ENCODE measurements at regions not wholly inside any gene's neighbourhood (a gene's known extent, or its start where the extent isn't known, plus 50 kb on each side); places are given as distances from the start of the nearest gene placed in this dataset.

DNA sequence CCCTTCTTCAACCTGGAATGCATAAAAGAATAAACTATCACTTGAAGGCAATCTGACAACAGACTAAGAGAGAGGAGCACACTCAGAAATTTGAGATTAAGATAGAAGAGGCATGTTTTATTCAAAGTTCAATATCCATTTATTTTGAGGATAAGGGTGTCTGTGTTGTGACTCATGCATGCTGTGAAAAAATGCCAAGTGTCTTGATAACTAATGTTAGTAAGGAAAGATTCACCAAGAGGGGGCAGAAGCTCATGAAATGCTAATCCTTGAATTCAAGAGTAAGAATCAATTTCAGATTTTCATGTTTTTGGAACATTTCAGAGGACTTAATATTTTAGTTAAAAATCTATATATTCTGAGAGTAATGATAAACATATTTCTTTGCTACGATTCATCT, 94.0 kb downstream of the IFI44 start:
- TF ChIP-seq, protein P1, sequence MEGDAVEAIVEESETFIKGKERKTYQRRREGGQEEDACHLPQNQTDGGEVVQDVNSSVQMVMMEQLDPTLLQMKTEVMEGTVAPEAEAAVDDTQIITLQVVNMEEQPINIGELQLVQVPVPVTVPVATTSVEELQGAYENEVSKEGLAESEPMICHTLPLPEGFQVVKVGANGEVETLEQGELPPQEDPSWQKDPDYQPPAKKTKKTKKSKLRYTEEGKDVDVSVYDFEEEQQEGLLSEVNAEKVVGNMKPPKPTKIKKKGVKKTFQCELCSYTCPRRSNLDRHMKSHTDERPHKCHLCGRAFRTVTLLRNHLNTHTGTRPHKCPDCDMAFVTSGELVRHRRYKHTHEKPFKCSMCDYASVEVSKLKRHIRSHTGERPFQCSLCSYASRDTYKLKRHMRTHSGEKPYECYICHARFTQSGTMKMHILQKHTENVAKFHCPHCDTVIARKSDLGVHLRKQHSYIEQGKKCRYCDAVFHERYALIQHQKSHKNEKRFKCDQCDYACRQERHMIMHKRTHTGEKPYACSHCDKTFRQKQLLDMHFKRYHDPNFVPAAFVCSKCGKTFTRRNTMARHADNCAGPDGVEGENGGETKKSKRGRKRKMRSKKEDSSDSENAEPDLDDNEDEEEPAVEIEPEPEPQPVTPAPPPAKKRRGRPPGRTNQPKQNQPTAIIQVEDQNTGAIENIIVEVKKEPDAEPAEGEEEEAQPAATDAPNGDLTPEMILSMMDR (IDR thresholded peaks at IDR 0.05; ENCODE audit: low read length) = no peak
- TF ChIP-seq EZH2 (optimal IDR thresholded peaks at IDR 0.05; ENCODE audit: low read depth, low read length) = no peak
- TF ChIP-seq EZH2phosphoT487 (IDR thresholded peaks at IDR 0.05; ENCODE audit: low read length) = no peak
